AG10803 (cell line): ENCODE measurements at regions not wholly inside any gene's neighbourhood (a gene's known extent, or its start where the extent isn't known, plus 50 kb on each side); places are given as distances from the start of the nearest gene placed in this dataset.
"Not testable (repeated sequence)": the region's sequence is repeated elsewhere in the genome, so short reads cannot be mapped to it uniquely, and the experiment has no call there.

Source experiments
- DNase-seq: peaks from one replicate; pipeline ENCODE4 v3.0.0; 2010; ENCODE audit warnings: low read depth
- H3K4me3 ChIP-seq: 2 replicates; pipeline ENCODE4 v1.5.1; 2011; ENCODE audit warnings: mild to moderate bottlenecking, low read length, control low read depth
- CTCF ChIP-seq: conservative IDR thresholded peaks from 2 replicates; pipeline ENCODE4 v1.5.1; 2011; ENCODE audit warnings: mild to moderate bottlenecking, low read length, control low read depth, inconsistent platforms

- no peak for DNase-seq
- no peak for TF ChIP-seq CTCF
- no peak overlapping the region for H3K4me3 ChIP-seq
These were observed 309.9 kb upstream of the ST8SIA4 start for GRCh38 chr5:101212942-101213514.

- no peak for DNase-seq
- no peak for TF ChIP-seq CTCF
- no peak overlapping the region for H3K4me3 ChIP-seq
These were observed 303.5 kb upstream of the ST8SIA4 start for GRCh38 chr5:101206534-101206933.

- not testable (repeated sequence) for DNase-seq, H3K4me3 ChIP-seq
These were observed 302.0 kb upstream of the ST8SIA4 start for GRCh38 chr5:101205065-101205464.

- not testable (repeated sequence) for H3K4me3 ChIP-seq, DNase-seq
These were observed 277.3 kb upstream of the ST8SIA4 start for GRCh38 chr5:101180365-101180764.

- DNase-seq: no peak
- no peak overlapping the region for H3K4me3 ChIP-seq
- no peak for TF ChIP-seq CTCF
These were observed 273.5 kb upstream of the ST8SIA4 start for GRCh38 chr5:101176605-101177004.

- no peak overlapping the region for H3K4me3 ChIP-seq
- no peak for TF ChIP-seq CTCF
- no peak for DNase-seq
These were observed 271.9 kb upstream of the ST8SIA4 start for GRCh38 chr5:101174981-101175380.

- no peak for DNase-seq
- TF ChIP-seq CTCF: no peak
- no peak overlapping the region for H3K4me3 ChIP-seq
These were observed 260.0 kb upstream of the ST8SIA4 start for GRCh38 chr5:101163088-101163487.

- no peak for TF ChIP-seq CTCF
- DNase-seq: no peak
- H3K4me3 ChIP-seq: no peak overlapping the region
These were observed 256.9 kb upstream of the ST8SIA4 start for GRCh38 chr5:101160002-101160401.
